ENCODE measurements at regions not wholly inside any gene's neighbourhood (a gene's known extent, or its start where the extent isn't known, plus 50 kb on each side); places are given as distances from the start of the nearest gene placed in this dataset.

- TF ChIP-seq HIC2 (CRISPR knock-in tag; IDR thresholded peaks at IDR 0.05; ENCODE audit: low read depth), result peak; percentile 70; the same call in 1 of the 2 replicates
- no peak for TF ChIP-seq ZBTB40 (IDR thresholded peaks at IDR 0.05)
- TF ChIP-seq ZBTB40 (CRISPR knock-in tag; IDR thresholded peaks at IDR 0.05), result no peak
- TF ChIP-seq ZFP1 (CRISPR knock-in tag; IDR thresholded peaks at IDR 0.05), result no peak
- TF ChIP-seq ZNF280B (CRISPR knock-in tag; IDR thresholded peaks at IDR 0.05; ENCODE audit: borderline replicate concordance), result no peak
- TF ChIP-seq GATAD1 (CRISPR knock-in tag; IDR thresholded peaks at IDR 0.05), result no peak
- no peak for TF ChIP-seq ZC3H13 (CRISPR knock-in tag; IDR thresholded peaks at IDR 0.05)
- no peak for TF ChIP-seq ZNF562 (CRISPR knock-in tag; IDR thresholded peaks at IDR 0.05; ENCODE audit: borderline replicate concordance)
- no peak for TF ChIP-seq ZBTB34 (CRISPR knock-in tag; IDR thresholded peaks at IDR 0.05)
- TF ChIP-seq DRAP1 (CRISPR knock-in tag; IDR thresholded peaks at IDR 0.05), result no peak
- TF ChIP-seq ZMYM2 (CRISPR knock-in tag; IDR thresholded peaks at IDR 0.05), result no peak
- no peak for TF ChIP-seq ZFP36L1 (CRISPR knock-in tag; IDR thresholded peaks at IDR 0.05)
- TF ChIP-seq PRMT3 (CRISPR knock-in tag; IDR thresholded peaks at IDR 0.05; ENCODE audit: borderline replicate concordance, low read depth), result no peak
- TF ChIP-seq ZMYM3 (CRISPR knock-in tag; IDR thresholded peaks at IDR 0.05), result no peak
Measured at GRCh38 chr5:135245521-135246499, 153.2 kb downstream of the MACROH2A1 start (continued).

Data from HepG2 (cell line).